SK-MEL-5 (cell line): ENCODE measurements at regions not wholly inside any gene's neighbourhood (a gene's known extent, or its start where the extent isn't known, plus 50 kb on each side); places are given as distances from the start of the nearest gene placed in this dataset.

Experiments
- DNase-seq: peaks from one replicate; pipeline ENCODE4 v3.0.0-alpha.2; 2016; ENCODE audit warnings: low read depth, low spot score
- in situ Hi-C: cut with HindIII; loops from 2 replicates; pipeline ENCODE4 v1.10.0; 2016; ENCODE audit warnings: low sequenced_read_pairs, high pct_unique_total_duplicates, low pct_unique_long_range_greater_than_20kb

DNA sequence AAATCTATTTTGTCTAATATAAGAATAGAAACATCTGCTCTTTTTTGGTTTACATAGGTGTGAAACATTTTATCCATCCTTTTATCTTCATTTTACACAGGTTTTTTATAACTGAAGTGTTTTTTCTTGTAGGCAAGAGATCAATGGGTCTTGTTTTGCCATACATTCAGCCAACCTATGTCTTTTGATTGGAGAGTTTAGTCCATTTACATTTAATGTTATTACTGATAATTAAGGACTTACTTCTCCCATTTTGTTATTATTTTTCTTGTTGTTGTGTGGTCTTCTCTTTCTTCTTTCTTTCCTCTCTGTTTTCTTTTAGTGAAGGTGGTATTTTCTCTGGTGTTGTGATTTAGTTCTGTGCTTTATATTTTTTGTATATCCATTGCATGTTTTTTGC is 785.3 kb downstream of the ARAP2 start:
- in situ Hi-C loops = no loop called here
- no peak for DNase-seq

DNA sequence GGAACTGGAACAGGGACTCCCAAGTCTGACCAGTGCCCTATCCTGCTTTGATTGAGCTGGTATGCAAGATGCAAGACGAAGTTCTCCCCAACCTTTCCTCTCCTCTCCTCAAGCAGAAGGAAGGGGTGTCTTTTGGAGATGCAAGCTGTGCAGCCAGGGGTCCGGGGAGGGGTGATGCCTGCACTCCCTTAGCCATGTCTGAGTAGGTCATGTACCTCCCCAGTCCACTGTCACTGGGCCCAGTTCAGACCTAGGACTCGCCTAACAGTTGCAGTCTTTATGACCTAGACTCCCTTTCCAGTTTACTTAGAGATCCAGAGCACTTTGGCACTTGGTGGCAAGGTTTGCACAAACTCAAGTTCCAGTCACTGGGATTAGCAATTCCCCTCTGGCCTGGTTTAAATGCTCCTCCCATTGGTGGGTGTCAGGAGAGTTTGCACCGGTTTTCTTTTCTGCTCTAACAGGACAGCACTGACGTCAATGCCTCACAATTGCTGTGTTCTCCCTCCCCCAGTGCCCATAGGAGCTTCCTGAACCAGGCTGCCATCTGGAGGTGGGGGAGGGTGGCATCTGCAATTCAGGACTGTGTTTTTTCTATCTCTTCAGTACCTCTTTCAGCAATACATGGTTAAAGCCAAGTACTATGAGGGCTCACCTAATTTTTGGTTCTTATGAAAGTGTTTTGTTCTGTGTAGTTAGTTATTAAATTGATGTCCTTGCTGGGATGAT is 782.2 kb downstream of the ARAP2 start:
- DNase-seq = peak; percentile 66
- in situ Hi-C loops = no loop called here

DNA sequence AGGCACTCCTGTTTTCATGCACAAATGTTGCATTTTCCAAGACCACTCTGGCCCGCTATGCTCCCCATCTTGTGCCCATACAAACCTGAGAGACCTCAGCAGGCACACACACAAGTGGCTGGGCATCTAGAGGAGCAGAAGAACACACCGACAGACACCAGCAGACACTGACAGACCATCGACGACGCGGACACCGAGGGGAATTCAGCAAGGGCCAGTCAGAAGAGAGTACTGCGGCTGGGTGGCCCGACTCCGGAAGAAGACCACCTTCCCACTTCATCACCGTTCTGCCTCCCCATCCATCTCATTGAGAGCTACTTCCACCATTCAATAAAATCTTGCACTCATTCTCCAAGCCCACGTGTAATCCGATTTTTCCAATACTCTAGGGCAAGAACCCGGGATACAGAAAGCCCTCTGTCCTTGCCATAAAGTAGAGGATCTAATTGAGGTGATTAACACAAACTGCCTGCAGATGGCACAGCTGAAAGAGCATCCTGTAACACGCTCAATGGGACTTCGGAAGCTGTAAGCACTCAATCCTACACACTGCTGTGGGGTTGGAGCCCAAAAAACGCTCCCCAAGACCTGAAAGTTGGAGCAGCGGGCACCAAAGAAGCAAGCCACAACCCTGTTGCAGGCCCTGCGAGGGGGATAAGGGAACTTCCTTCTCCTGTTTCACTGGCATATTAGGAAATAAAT is 780.9 kb downstream of the ARAP2 start:
- in situ Hi-C loops = no loop called here
- peak; percentile 32 for DNase-seq

DNA sequence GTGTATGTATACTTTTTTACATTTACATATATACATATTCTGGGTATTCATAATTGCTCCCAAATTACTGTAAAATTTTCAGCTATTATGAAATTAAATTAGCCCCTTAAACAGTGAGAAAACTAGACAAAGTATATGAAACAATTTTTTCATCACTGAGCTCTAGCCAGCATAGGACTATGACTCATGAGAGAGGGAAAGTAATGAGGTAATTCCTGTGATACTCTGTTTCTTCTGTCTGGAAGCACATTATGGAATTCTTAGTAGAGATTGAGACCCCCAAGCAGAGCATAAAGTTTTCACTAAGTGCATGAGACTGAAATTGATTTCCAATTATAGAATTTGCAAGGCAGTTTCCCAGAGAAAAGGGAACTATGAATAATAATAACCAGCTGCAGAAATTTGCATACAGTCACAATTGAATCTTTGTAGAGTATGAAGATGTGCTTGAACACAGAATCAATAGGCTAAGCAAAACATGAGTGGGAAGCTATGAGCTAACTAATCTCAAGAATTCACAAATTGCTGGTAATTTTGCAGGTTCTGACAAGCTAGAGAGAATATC is 779.3 kb downstream of the ARAP2 start:
- in situ Hi-C loops = no loop called here
- peak; percentile 7 for DNase-seq

GRCh38 chr4:35491093-35491492 is 753.2 kb downstream of the ARAP2 start:
- DNase-seq = no peak
- in situ Hi-C loops = no loop called here

GRCh38 chr4:35493977-35494376 is 750.3 kb downstream of the ARAP2 start:
- in situ Hi-C loops = no loop called here

DNA sequence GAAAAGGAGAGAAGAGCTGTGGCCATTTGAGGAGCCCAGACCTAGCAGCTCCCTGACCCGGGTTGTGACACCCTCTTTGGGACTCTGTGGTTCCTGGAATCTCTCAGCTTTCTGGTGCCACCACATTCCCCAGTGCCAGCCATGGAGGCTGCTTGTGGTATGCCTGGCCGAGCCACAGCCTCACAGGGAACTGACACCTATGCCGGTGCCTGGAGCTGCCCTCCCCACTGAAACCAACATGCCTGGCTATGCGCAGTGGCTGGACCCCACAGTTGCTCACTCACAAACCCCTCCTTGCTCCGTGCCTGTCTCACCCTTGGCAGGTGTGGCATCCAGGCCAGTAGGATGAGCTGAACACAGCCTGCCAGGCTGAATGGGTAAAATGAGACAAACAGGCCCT is 749.4 kb downstream of the ARAP2 start:
- in situ Hi-C loops = no loop called here
- no peak for DNase-seq

More at GRCh38 chr4:35493977-35494376, 750.3 kb downstream of the ARAP2 start:
- DNase-seq = no peak

DNA sequence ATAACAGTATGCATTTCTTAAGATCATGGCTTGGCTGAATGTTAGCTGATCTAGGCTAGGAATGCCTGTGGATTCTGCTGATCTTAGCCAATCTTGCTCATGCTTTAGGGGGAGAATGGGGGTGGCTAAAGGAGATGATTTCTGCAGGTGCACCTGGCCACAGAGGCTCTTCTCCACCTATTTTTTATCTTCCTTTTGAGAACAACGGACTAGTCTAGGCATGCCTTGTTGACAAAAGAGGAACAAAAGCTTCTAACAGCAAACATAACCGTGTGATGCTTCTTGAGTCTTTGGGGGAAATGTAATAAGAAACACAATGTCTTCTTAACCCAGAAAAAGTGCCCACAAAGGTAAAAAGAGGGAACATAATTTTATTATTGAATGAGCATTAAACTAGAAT is 743.5 kb downstream of the ARAP2 start:
- in situ Hi-C loops = no loop called here
- DNase-seq = no peak

GRCh38 chr4:35503435-35503834 is 740.9 kb downstream of the ARAP2 start:
- no peak for DNase-seq
- in situ Hi-C loops = no loop called here

DNA sequence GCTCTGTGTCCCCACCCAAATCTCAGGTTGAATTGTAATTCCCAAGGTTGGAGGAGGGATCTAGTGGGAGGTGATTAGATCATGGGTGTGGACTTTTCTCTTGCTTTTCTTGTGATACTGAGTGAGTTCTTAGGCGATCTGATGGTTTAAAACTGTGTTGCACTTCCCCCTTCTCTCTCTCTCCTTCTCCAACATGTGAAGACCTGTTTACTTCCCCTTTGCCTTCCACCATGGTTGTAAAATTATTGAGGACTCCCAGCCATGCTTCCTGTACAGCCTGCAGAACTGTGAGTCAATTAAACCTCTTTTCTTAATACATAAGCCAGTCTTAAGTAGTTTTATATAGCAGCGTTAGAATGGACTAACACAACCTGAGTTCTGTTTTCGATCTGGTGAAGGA is 738.2 kb downstream of the ARAP2 start:
- in situ Hi-C loops = no loop called here

DNA sequence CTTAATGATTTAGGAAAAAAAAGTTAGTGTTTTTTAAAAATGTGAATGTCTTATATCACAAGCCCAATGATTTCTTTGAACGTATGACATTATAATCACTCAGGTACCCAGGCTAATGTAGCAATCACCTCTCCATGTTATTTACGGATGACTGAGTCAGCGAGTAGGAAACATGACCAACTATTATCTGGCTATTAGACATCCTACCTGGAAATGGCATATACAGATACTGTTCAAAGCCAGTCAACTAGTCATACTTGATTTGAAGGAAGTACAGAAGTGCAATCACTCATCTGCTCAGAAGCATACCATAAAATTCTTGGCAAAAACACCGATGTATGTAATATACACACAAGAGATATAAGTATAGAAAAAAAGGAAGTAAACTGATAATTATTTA is 732.5 kb downstream of the ARAP2 start:
- no peak for DNase-seq
- in situ Hi-C loops = no loop called here

More for the DNA sequence above, 738.2 kb downstream of the ARAP2 start:
- DNase-seq = no peak

GRCh38 chr4:35516102-35516501 is 728.2 kb downstream of the ARAP2 start:
- in situ Hi-C loops = no loop called here

GRCh38 chr4:35520059-35520458 is 724.3 kb downstream of the ARAP2 start:
- no peak for DNase-seq

More at GRCh38 chr4:35516102-35516501, 728.2 kb downstream of the ARAP2 start:
- DNase-seq = no peak

GRCh38 chr4:35521682-35522081 is 722.6 kb downstream of the ARAP2 start:
- no peak for DNase-seq
- in situ Hi-C loops = no loop called here

More at GRCh38 chr4:35520059-35520458, 724.3 kb downstream of the ARAP2 start:
- in situ Hi-C loops = no loop called here

DNA sequence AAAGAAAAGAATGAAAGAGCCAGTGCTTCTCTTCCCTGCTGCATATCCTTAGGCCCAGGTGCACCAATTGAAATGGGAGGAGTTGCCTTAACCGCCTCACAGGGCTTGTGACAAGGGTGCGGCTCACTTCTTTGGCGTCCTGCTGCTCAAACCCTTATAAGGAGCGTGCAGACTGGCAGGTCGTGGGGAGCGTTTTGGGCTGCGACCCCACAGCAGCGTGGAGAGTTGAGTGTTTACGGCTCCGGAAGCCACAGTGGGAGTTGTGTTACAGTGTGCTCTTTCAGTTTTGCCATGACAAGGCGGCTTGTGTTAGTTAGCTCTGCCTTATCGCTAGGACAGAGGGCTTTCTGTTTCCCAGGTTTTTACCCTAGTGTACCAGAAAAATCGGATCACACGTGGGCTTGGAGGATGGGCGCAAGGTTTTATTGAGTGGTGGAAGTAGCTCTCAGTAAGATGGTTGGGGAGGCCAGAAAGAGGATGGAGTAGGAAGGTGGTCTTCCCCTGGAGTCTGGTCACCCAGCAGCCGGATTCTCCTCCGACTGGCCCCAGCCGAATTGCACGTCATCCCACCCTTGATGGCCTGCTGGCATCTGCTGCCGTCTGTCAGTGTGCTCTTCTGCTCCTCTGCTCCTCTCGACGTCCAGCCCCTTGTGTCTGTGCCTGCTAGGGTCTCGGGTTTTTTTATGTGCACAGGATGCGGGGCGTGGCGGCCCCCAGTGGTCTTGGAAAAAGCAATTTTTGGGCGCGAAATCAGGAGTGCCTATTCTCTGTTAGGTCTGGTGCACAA is 718.9 kb downstream of the ARAP2 start:
- peak; percentile 83 for DNase-seq
- in situ Hi-C loops = no loop called here

- in situ Hi-C loops = no loop called here
- DNase-seq = no peak
Measured at GRCh38 chr4:35526456-35526855, 717.9 kb downstream of the ARAP2 start.

GRCh38 chr4:35534962-35535361 is 709.4 kb downstream of the ARAP2 start:
- in situ Hi-C loops = no loop called here
- no peak for DNase-seq

DNA sequence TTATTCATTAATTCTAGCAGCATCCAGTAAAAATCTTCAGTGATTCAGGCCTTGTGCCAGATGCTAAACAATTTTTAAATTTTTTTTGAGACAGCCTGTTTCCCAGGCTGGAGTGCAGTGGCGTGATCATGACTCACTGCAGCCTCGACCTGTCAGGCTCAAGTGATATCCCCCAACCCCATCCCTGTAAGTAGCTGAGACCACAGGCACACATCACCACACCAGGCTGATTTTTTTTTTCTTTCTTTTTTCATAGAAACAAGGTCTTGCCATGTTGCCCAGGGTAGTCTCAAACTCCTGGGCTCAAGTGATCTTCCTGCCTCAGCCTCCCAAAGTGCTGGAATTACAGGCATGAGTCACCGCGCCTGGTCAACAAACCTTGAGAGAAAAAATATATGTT is 705.5 kb downstream of the ARAP2 start:
- in situ Hi-C loops = no loop called here
- DNase-seq = peak; percentile 43
